WERI-Rb-1 (cell line): ENCODE measurements at regions not wholly inside any gene's neighbourhood (a gene's known extent, or its start where the extent isn't known, plus 50 kb on each side); places are given as distances from the start of the nearest gene placed in this dataset.

Experiments used
- DNase-seq: peaks from one replicate; pipeline ENCODE4 v3.0.0-alpha.2; 2020
- H3K27ac ChIP-seq: fragments of 250-450 bp; sonication (Bioruptor Pico); 2 replicates; pipeline ENCODE4 v1.5.1; 2020; ENCODE audit warnings: mild to moderate bottlenecking, moderate library complexity
- H3K27me3 ChIP-seq: fragments of 250-450 bp; sonication (Bioruptor Pico); 2 replicates; pipeline ENCODE4 v1.5.1; 2021; ENCODE audit warnings: mild to moderate bottlenecking, low read depth, moderate library complexity; ENCODE audit not compliant: insufficient read depth, severe bottlenecking
- H3K36me3 ChIP-seq: fragments of 250-450 bp; sonication (Bioruptor Pico); 2 replicates; pipeline ENCODE4 v1.5.1; 2020; ENCODE audit warnings: mild to moderate bottlenecking, moderate library complexity
- H3K4me3 ChIP-seq: 2 replicates; pipeline ENCODE4 v1.5.1; 2011; ENCODE audit warnings: low read depth, mild to moderate bottlenecking, control low read depth, low read length
- H3K9me3 ChIP-seq: fragments of 250-450 bp; sonication (Bioruptor Pico); 2 replicates; pipeline ENCODE4 v1.5.1; 2021; ENCODE audit warnings: mild to moderate bottlenecking, moderate library complexity; ENCODE audit not compliant: severe bottlenecking
- TF ChIP-seq, protein P1 (sequence below): IDR thresholded peaks from 2 replicates; pipeline ENCODE4 v1.5.1; 2011; ENCODE audit warnings: low read depth, mild to moderate bottlenecking, control low read depth, inconsistent platforms, low read length

DNA sequence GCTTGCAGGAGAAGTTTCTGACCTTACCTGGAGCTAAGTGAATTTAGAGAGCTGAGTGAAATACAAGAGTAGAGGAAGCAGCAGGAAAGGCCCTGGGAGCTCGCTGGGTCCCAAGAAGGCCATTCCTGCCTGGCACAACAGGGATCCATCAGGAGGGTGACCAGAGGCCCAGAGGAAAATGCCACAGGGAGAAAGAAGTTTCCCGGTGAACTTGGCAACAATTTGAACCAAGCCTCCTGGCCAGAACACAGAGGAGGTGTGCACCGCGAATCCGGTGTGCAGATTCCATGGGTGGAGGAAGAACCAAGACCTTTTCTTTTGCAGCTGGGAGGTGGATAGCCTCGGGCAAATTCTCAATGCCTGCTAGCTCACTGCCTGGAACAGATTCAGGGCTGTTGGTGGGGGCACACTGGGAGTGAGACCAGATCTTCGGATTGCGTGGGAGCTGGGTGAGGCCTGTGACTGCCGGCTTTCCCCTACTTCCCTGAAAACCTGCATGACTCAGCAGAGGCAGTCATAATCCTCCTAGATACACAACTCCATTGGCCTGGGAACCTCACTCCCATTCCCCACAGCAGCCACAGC, 1850.9 kb upstream of the NUDT12 start:
- H3K4me3 ChIP-seq: no peak overlapping the region
- TF ChIP-seq, protein P1, sequence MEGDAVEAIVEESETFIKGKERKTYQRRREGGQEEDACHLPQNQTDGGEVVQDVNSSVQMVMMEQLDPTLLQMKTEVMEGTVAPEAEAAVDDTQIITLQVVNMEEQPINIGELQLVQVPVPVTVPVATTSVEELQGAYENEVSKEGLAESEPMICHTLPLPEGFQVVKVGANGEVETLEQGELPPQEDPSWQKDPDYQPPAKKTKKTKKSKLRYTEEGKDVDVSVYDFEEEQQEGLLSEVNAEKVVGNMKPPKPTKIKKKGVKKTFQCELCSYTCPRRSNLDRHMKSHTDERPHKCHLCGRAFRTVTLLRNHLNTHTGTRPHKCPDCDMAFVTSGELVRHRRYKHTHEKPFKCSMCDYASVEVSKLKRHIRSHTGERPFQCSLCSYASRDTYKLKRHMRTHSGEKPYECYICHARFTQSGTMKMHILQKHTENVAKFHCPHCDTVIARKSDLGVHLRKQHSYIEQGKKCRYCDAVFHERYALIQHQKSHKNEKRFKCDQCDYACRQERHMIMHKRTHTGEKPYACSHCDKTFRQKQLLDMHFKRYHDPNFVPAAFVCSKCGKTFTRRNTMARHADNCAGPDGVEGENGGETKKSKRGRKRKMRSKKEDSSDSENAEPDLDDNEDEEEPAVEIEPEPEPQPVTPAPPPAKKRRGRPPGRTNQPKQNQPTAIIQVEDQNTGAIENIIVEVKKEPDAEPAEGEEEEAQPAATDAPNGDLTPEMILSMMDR: no peak

DNA sequence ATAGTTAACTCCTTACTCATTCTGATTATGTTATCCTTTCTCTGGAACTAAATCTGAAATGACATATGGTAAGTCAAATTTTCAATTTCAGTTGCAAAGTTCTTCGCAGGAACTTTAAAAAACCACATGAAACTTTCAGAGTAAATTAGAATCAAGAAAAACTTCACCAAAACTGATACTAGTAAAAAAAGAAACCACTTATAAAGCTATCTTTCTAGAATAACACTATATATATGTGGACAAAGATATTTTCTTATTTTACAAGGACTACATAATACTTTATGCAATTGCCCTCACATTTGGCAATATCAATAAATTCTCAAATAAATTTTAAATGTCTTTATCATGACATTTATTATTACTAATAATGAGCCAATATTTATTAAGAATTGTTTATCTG, 1847.1 kb upstream of the NUDT12 start:
- H3K9me3 ChIP-seq: no peaks in the 10 kb centered on the region
- no peak overlapping the region for H3K4me3 ChIP-seq
- TF ChIP-seq, protein P1: no peak
- H3K27ac ChIP-seq: no peak overlapping the region
- H3K27me3 ChIP-seq: no peaks in the 10 kb centered on the region
- no peak for DNase-seq
- no peaks in the 10 kb centered on the region for H3K36me3 ChIP-seq

More for the DNA sequence above, 1850.9 kb upstream of the NUDT12 start:
- DNase-seq: no peak
- Histone ChIP-seq H3K36me3 (no peaks in the 10 kb centered on the region), H3K27me3 (no peaks in the 10 kb centered on the region), H3K27ac (no peak overlapping the region), H3K9me3 (no peaks in the 10 kb centered on the region)

DNA sequence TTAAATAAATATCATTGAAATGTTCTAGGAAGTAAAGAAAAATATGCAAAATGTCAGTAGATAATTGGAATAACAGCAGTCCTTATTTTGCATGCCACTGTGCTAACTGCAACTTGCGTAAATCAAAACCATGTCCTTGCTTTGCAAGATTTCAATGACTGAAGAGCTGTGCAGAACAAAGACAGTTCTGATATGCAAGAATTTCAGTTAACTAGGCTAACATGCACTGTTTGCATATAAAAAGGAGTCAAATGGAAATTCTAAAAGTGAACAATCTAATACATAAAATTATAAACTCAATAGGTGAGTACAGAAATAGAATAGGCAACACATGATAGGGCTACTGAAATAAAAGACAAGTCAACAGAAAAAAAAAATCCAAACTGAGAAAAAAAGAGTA, 1844.6 kb upstream of the NUDT12 start:
- Histone ChIP-seq H3K9me3 (no peaks in the 10 kb centered on the region), H3K27ac (no peak overlapping the region), H3K36me3 (no peaks in the 10 kb centered on the region), H3K4me3 (no peak overlapping the region), H3K27me3 (no peaks in the 10 kb centered on the region)
- TF ChIP-seq, protein P1: no peak
- DNase-seq: no peak

DNA sequence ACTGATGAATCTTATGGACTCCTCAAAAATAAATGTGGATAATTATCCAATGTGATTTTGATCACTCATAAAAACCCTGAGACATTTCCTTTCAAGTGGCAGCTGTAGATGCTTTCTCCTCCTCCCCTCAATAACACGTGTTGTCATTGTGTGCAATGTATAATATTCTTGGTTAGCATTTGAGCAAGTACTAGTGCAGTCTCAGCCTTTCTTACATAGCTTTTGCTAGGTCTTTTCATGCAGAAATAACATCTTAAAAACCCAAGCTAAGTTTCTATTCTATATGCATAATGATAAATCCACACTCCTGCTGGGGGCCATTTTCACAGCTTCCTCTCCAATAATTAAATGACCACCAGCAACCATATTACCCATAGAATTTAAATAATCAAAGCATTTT, 1835.2 kb upstream of the NUDT12 start:
- H3K4me3 ChIP-seq: no peak overlapping the region
- TF ChIP-seq, protein P1: no peak
- no peaks in the 10 kb centered on the region for H3K36me3 ChIP-seq
- DNase-seq: no peak
- no peaks in the 10 kb centered on the region for H3K9me3 ChIP-seq
- H3K27me3 ChIP-seq: no peaks in the 10 kb centered on the region
- H3K27ac ChIP-seq: no peak overlapping the region

DNA sequence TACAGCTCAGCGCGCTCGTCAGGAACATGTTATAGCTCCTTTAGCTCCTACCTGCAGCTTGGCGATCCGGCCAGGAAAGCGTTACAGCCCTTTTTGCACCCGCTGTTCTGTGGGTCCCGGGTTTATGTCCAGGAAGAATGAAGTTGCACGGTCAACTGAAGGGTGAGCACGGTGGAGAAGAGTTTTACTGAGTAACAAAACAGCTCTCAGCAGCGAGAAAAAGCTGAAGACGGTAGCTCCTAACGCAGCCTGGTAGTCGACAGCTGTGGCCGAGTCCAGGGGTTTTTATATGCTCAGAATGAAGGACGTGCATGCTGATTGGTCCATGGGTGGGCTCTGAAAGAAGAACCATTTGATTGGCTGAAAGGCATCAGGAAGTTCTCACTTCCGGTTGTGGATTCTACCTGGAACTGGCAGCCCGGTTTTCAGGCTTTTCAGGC, 1830.1 kb upstream of the NUDT12 start:
- H3K27ac ChIP-seq: no peak overlapping the region

More for the DNA sequence above, 1830.1 kb upstream of the NUDT12 start:
- TF ChIP-seq, protein P1: no peak
- H3K4me3 ChIP-seq: no peak overlapping the region
- no peak for DNase-seq
- H3K9me3 ChIP-seq: no peaks in the 10 kb centered on the region
- no peaks in the 10 kb centered on the region for H3K36me3 ChIP-seq
- H3K27me3 ChIP-seq: no peaks in the 10 kb centered on the region
